A549 (cell line): ENCODE measurements at regions not wholly inside any gene's neighbourhood (a gene's known extent, or its start where the extent isn't known, plus 50 kb on each side); places are given as distances from the start of the nearest gene placed in this dataset.

Source experiments
- ATAC-seq, 2 experiments: fragments of 200-7000 bp in 1 of 2; fragments of >200 bp in 1 of 2; cut with Nextera tagmentation in 1 of 2; cut with Tn5 transposase in 1 of 2; 3 replicates each; pipeline versions ENCODE4 v1.8.0 to v1.9.1; 2018 to 2020; ENCODE audit warnings: mild to moderate bottlenecking in 1 of 2, moderate library complexity in 1 of 2
- CTCF ChIA-PET: fragments of 300-600 bp; sonication (Branson Sonifier 250); formaldehyde crosslinking; extraction: SDS; loops from one replicate; lab custom pipeline; 2021; ENCODE audit warnings: antibody characterized with exemption, inconsistent platforms; lab: Yijun Ruan, JAX
- POLR2A ChIA-PET: fragments of 350-600 bp; formaldehyde crosslinking; extraction: SDS; loops from one replicate; lab custom pipeline; 2021; ENCODE audit warnings: antibody characterized with exemption, inconsistent platforms; lab: Yijun Ruan, JAX
- DNase-seq, 2 experiments: peaks; one replicate each; pipeline versions ENCODE4 v3.0.0 to v3.0.0-alpha.2; 2011 to 2016; ENCODE audit warnings: low read depth in 1 of 2, low spot score in 1 of 2
- FAIRE-seq: peaks from 2 replicates; lab custom pipeline; 2011; peaks lifted over from hg19 to GRCh38; lab: Jason Lieb, UNC
- H3K27ac ChIP-seq, 2 experiments: fragments of >200 bp; sonication (Bioruptor Twin); formaldehyde crosslinking; 3 replicates each; pipeline ENCODE4 v1.5.1; 2016 to 2017
- H3K4me1 ChIP-seq: fragments of >200 bp; sonication (Bioruptor Twin); formaldehyde crosslinking; 3 replicates; pipeline ENCODE4 v1.6.1; 2016
- H3K4me2 ChIP-seq: fragments of >200 bp; sonication (Bioruptor Twin); formaldehyde crosslinking; 3 replicates; pipeline ENCODE4 v1.6.1; 2016
- H3K4me3 ChIP-seq: fragments of >200 bp; sonication (Bioruptor Twin); formaldehyde crosslinking; 3 replicates; pipeline ENCODE4 v1.5.1; 2016
- H3K9me3 ChIP-seq: fragments of >200 bp; sonication (Bioruptor Twin); formaldehyde crosslinking; 3 replicates; pipeline ENCODE4 v1.6.1; 2016
- BCL3 ChIP-seq: fragments of >200 bp; sonication (Bioruptor Twin); formaldehyde crosslinking; IDR thresholded peaks from 3 replicates; pipeline ENCODE4 v1.6.1; 2016
- CHD2 ChIP-seq: fragments of 150-350 bp; IDR thresholded peaks from 2 replicates; pipeline ENCODE4 v1.6.1; 2014; ENCODE audit warnings: low read length; ENCODE audit not compliant: partially characterized antibody
- EHF ChIP-seq: fragments of 250-450 bp; sonication (Bioruptor Pico); IDR thresholded peaks from 2 replicates; pipeline ENCODE4 v1.5.0; 2020; ENCODE audit warnings: mild to moderate bottlenecking
- EHMT2 ChIP-seq: fragments of 200-600 bp; sonication (generic); IDR thresholded peaks from 2 replicates; pipeline ENCODE4 v1.6.1; 2016; ENCODE audit warnings: antibody characterized with exemption, low read depth, mild to moderate bottlenecking, moderate library complexity
- EP300 ChIP-seq, 2 experiments: fragments of >200 bp; sonication (Bioruptor Twin); formaldehyde crosslinking; IDR thresholded peaks; 2 replicates in 1 of 2; 3 replicates in 1 of 2; pipeline ENCODE4 v1.6.1; 2016 to 2017
- FOSB ChIP-seq: fragments of 250-450 bp; sonication (Bioruptor Pico); IDR thresholded peaks from 2 replicates; pipeline ENCODE4 v1.5.0; 2020; ENCODE audit warnings: mild to moderate bottlenecking, moderate library complexity
- HES2 ChIP-seq: fragments of >200 bp; sonication (Bioruptor Twin); formaldehyde crosslinking; IDR thresholded peaks from 2 replicates; pipeline ENCODE4 v1.6.1; 2016
- JUN ChIP-seq, 2 experiments: fragments of >200 bp; sonication (Bioruptor Twin); formaldehyde crosslinking; IDR thresholded peaks; 2 replicates in 1 of 2; 3 replicates in 1 of 2; pipeline ENCODE4 v1.6.1; 2016 to 2017
- JUNB ChIP-seq: fragments of >200 bp; sonication (Bioruptor Twin); formaldehyde crosslinking; IDR thresholded peaks from 2 replicates; pipeline ENCODE4 v1.6.1; 2016
- MAFK ChIP-seq: fragments of 450-650 bp; IDR thresholded peaks from 2 replicates; pipeline ENCODE4 v1.6.1; 2014; ENCODE audit not compliant: partially characterized antibody
- MAZ ChIP-seq: fragments of 150-350 bp; IDR thresholded peaks from 2 replicates; pipeline ENCODE4 v1.6.1; 2014; ENCODE audit warnings: antibody characterized with exemption, low read depth, low read length, borderline replicate concordance
- MYC ChIP-seq: IDR thresholded peaks from 2 replicates; pipeline ENCODE4 v1.6.1; 2012; ENCODE audit warnings: mild to moderate bottlenecking, inconsistent platforms, low read length, improper control_type of control experiment, borderline replicate concordance
- NFE2L2 ChIP-seq: fragments of 150-350 bp; conservative IDR thresholded peaks from 2 replicates; pipeline ENCODE4 v1.6.1; 2014; ENCODE audit warnings: low read length
- NR3C1 ChIP-seq: fragments of >200 bp; sonication (Bioruptor Twin); formaldehyde crosslinking; IDR thresholded peaks from 3 replicates; pipeline ENCODE4 v1.6.1; 2017
- PHF8 ChIP-seq: fragments of 200-600 bp; sonication (generic); IDR thresholded peaks from 2 replicates; pipeline ENCODE4 v1.6.1; 2016; ENCODE audit warnings: low read depth, mild to moderate bottlenecking, antibody characterized with exemption, moderate library complexity, borderline replicate concordance
- RARB ChIP-seq: fragments of 250-450 bp; sonication (Bioruptor Pico); IDR thresholded peaks from 2 replicates; pipeline ENCODE4 v1.8.0; 2021; ENCODE audit warnings: mild to moderate bottlenecking, moderate library complexity
- RCOR1 ChIP-seq: fragments of 150-350 bp; IDR thresholded peaks from 2 replicates; pipeline ENCODE4 v1.6.1; 2014; ENCODE audit warnings: antibody characterized with exemption, low read length, low read depth
- SMC3 ChIP-seq: fragments of >200 bp; sonication (Bioruptor Twin); formaldehyde crosslinking; IDR thresholded peaks from 3 replicates; pipeline ENCODE4 v1.6.1; 2018; ENCODE audit warnings: inconsistent platforms
- TP53 ChIP-seq: fragments of 250-450 bp; sonication (Bioruptor Pico); IDR thresholded peaks from 2 replicates; pipeline ENCODE4 v1.5.0; 2021; ENCODE audit warnings: mild to moderate bottlenecking, moderate library complexity
- USF2 ChIP-seq: fragments of 450-650 bp; IDR thresholded peaks from 2 replicates; pipeline ENCODE4 v1.6.1; 2014; ENCODE audit warnings: antibody characterized with exemption
- ZC3H11A ChIP-seq: fragments of 450-650 bp; IDR thresholded peaks from 2 replicates; pipeline ENCODE4 v1.6.1; 2014; ENCODE audit warnings: antibody characterized with exemption, mild to moderate bottlenecking
- ZNF302 ChIP-seq: fragments of 250-450 bp; sonication (Bioruptor Pico); IDR thresholded peaks from 2 replicates; pipeline ENCODE4 v1.9.0; 2021; ENCODE audit warnings: inconsistent platforms, mild to moderate bottlenecking, moderate library complexity
- WGBS: methylation state at CpG from one replicate; pipeline ENCODE4 v1.1.6; 2017; ENCODE audit errors: missing lambda C conversion rate; 5-methylcytosine and 5-hydroxymethylcytosine counted together
- TF ChIP-seq, protein P1 (sequence below): fragments of 200-600 bp; sonication (generic); IDR thresholded peaks from 2 replicates; pipeline ENCODE4 v1.6.1; 2016; ENCODE audit warnings: antibody characterized with exemption, mild to moderate bottlenecking, moderate library complexity

- no peak for DNase-seq
- Histone ChIP-seq H3K4me1 (no peaks in the 10 kb centered on the region), H3K9me3 (no peaks in the 10 kb centered on the region)
- no peak for ATAC-seq
- WGBS: 2% methylated on average over 2 of the region's 2 CpGs
- FAIRE-seq: no peak
- POLR2A ChIA-PET: no interaction called here
- TF ChIP-seq EHMT2 (no peak), TP53 (CRISPR knock-in tag) (no peak), JUN (IDR thresholded peaks at IDR 0.05) (no peak), HES2 (no peak), NFE2L2 (no peak), MAZ (no peak), PHF8 (no peak), RARB (no peak), SMC3 (no peak), CHD2 (no peak), JUNB (no peak), NR3C1 (no peak), BCL3 (no peak), MYC (no peak), ZNF302 (CRISPR knock-in tag) (no peak), USF2 (no peak), EP300 (IDR thresholded peaks at IDR 0.05) (no peak), RCOR1 (no peak)
- TF ChIP-seq, protein P1, sequence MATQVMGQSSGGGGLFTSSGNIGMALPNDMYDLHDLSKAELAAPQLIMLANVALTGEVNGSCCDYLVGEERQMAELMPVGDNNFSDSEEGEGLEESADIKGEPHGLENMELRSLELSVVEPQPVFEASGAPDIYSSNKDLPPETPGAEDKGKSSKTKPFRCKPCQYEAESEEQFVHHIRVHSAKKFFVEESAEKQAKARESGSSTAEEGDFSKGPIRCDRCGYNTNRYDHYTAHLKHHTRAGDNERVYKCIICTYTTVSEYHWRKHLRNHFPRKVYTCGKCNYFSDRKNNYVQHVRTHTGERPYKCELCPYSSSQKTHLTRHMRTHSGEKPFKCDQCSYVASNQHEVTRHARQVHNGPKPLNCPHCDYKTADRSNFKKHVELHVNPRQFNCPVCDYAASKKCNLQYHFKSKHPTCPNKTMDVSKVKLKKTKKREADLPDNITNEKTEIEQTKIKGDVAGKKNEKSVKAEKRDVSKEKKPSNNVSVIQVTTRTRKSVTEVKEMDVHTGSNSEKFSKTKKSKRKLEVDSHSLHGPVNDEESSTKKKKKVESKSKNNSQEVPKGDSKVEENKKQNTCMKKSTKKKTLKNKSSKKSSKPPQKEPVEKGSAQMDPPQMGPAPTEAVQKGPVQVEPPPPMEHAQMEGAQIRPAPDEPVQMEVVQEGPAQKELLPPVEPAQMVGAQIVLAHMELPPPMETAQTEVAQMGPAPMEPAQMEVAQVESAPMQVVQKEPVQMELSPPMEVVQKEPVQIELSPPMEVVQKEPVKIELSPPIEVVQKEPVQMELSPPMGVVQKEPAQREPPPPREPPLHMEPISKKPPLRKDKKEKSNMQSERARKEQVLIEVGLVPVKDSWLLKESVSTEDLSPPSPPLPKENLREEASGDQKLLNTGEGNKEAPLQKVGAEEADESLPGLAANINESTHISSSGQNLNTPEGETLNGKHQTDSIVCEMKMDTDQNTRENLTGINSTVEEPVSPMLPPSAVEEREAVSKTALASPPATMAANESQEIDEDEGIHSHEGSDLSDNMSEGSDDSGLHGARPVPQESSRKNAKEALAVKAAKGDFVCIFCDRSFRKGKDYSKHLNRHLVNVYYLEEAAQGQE: no peak
- TF ChIP-seq, all 56 proteins: peak for 0
- Histone ChIP-seq H3K27ac (no peak overlapping the region), H3K4me2 (no peak overlapping the region), H3K4me3 (no peak overlapping the region)
- CTCF ChIA-PET: interaction anchor here (0.6 to 0.8 kb wide), 2 partner anchors 98 to 148 kb away, joined by 3 read pairs; no protein-coding TSS in a partner anchor
These were observed 96.7 kb upstream of the S1PR1 start for GRCh38 chr1:101139821-101140718.

DNA sequence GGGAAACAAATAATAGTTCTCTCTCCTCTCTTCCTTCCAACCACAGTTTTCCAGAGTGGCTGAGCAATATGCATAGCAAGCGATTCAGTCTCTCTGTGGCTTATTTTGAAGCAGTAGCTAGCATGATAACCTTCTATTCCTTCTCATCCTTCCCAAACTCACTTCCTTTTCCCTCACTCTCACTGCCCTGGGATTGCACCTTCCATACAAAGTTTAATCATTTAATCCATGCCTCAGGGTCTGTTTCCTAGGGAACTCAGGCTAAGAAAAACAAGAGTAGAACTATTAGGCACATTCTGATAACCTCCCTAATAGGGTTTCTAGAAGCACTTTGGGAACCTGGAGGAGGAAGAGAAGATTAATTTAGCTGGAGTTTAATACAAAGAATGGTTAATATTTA is 97.7 kb upstream of the S1PR1 start:
- ATAC-seq: no peak
- Histone ChIP-seq H3K9me3 (no peaks in the 10 kb centered on the region), H3K4me2 (no peak overlapping the region), H3K4me1 (no peaks in the 10 kb centered on the region), H3K4me3 (no peak overlapping the region)
- WGBS: 80% methylated on average over 1 of the region's 1 CpG
- POLR2A ChIA-PET: no interaction called here
- TF ChIP-seq ZC3H11A (no peak), MAFK (no peak), EHF (CRISPR knock-in tag) (no peak), FOSB (CRISPR knock-in tag) (no peak)
- TF ChIP-seq, all 56 proteins: peak for 0
- CTCF ChIA-PET: no interaction called here
- FAIRE-seq: no peak
- H3K27ac ChIP-seq: no peak overlapping the region
- no peak for DNase-seq
